MM.1S (cell line): ENCODE measurements at regions not wholly inside any gene's neighbourhood (a gene's known extent, or its start where the extent isn't known, plus 50 kb on each side); places are given as distances from the start of the nearest gene placed in this dataset.

Experiments used
- DNase-seq: peaks from one replicate; pipeline ENCODE4 v3.0.0-alpha.2; 2015
- H2AFZ ChIP-seq: fragments of 300-600 bp; sonication (generic); 2 replicates; pipeline ENCODE4 v1.6.0; 2016; ENCODE audit warnings: antibody characterized with exemption, low read length
- H3F3A ChIP-seq: fragments of 300-600 bp; sonication (generic); 2 replicates; pipeline ENCODE4 v1.6.1; 2016; ENCODE audit warnings: mild to moderate bottlenecking, antibody characterized with exemption, low read length, moderate library complexity, mixed read lengths; ENCODE audit not compliant: insufficient read depth
- H3K27ac ChIP-seq: fragments of 300-600 bp; sonication (generic); 2 replicates; pipeline ENCODE4 v1.5.1; 2016; ENCODE audit warnings: mild to moderate bottlenecking, low read length
- H3K27me3 ChIP-seq: fragments of 300-600 bp; sonication (generic); replicated peaks from 2 replicates; pipeline ENCODE4 v1.6.0; 2016; ENCODE audit warnings: low read length; ENCODE audit not compliant: insufficient read depth
- H3K36me3 ChIP-seq: fragments of 300-600 bp; sonication (generic); replicated peaks from 2 replicates; pipeline ENCODE4 v1.6.1; 2016; ENCODE audit warnings: mild to moderate bottlenecking, low read length, mixed read lengths; ENCODE audit not compliant: insufficient read depth
- H3K4me1 ChIP-seq: fragments of 300-600 bp; sonication (generic); 2 replicates; pipeline ENCODE4 v1.6.1; 2016; ENCODE audit warnings: low read length, mixed read lengths
- H3K4me2 ChIP-seq: fragments of 300-600 bp; sonication (generic); 2 replicates; pipeline ENCODE4 v1.6.0; 2016; ENCODE audit warnings: low read depth, low read length
- H3K4me3 ChIP-seq: fragments of 300-600 bp; sonication (generic); 2 replicates; pipeline ENCODE4 v1.5.1; 2016; ENCODE audit warnings: low read length, mixed read lengths
- H3K79me2 ChIP-seq: fragments of 300-600 bp; sonication (generic); 2 replicates; pipeline ENCODE4 v1.6.1; 2016; ENCODE audit warnings: mixed run types, low read length, mixed read lengths
- H3K9ac ChIP-seq: fragments of 300-600 bp; sonication (generic); 2 replicates; pipeline ENCODE4 v1.6.1; 2016; ENCODE audit warnings: low read length, mixed read lengths
- H3K9me2 ChIP-seq: fragments of 300-600 bp; sonication (generic); replicated peaks from 2 replicates; pipeline ENCODE4 v1.6.1; 2016; ENCODE audit warnings: mild to moderate bottlenecking, low read length, mixed read lengths; ENCODE audit not compliant: insufficient read depth
- H3K9me3 ChIP-seq: fragments of 300-600 bp; sonication (generic); replicated peaks from 2 replicates; pipeline ENCODE4 v1.6.1; 2016; ENCODE audit warnings: mild to moderate bottlenecking, low read length, mixed read lengths; ENCODE audit not compliant: insufficient read depth
- H4K20me1 ChIP-seq: fragments of 300-600 bp; sonication (generic); 2 replicates; pipeline ENCODE4 v1.6.1; 2016; ENCODE audit warnings: mild to moderate bottlenecking, low read length, moderate library complexity, mixed read lengths; ENCODE audit not compliant: insufficient read depth
- CTCF ChIP-seq: fragments of 300-600 bp; sonication (generic); IDR thresholded peaks from 2 replicates; pipeline ENCODE4 v1.5.1; 2016; ENCODE audit warnings: antibody characterized with exemption, low read length, mixed read lengths
- EZH2 ChIP-seq: fragments of 300-600 bp; sonication (generic); optimal IDR thresholded peaks from 2 replicates; pipeline ENCODE3; 2017; ENCODE audit warnings: low read depth, mild to moderate bottlenecking, antibody characterized with exemption, low read length, mixed read lengths
- EZH2phosphoT487 ChIP-seq: fragments of 300-600 bp; sonication (generic); IDR thresholded peaks from 2 replicates; pipeline ENCODE4 v1.6.1; 2018; ENCODE audit warnings: antibody characterized with exemption, low read length

DNA sequence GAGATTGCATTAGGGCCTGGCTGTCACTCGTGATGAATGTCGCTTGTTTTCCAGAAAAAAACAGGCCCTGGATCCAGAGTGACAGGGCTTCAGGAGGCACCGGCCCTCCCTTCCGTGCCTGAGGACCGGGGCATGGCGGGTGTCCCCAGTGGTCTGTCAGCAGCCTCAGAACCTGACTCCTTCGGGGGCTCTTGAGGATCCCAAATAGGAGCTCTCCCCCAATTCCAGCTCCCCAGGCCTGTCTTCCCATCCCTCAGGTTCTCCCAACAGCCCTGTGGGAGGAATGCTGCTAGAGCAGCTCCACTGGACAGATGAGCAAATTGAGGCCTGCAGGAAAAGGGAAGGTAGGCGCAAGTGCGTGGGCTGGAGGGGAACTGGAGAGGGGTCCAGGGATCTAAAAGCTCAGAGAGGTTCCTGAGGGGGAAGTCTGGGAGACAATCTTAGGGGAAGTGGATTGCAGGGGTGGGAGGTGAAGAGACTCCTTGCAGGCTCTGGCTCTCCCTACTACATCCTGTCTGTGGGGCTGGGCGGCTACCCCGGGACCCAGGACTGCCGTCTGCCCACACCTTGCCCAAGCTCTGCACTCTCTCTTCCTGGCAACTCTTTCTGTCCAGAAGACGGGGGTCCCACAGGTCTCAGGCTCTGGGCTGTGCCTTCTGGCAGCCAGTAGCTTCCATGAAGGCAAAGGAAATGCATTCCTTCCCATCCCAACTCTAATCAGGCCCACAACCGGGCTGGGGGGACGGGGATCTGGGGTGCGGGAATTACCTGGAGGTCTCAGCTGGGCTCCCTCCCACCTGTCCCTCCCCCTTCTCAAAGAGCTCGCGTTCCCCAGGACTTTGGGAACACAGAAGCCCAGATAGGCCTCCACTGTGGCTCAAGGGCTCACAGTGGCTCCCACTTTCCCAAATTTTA, 105.7 kb upstream of the CASZ1 start:
- H3K79me2 ChIP-seq = no peaks in the 10 kb centered on the region
- no peaks in the 10 kb centered on the region for H3K9me2 ChIP-seq
- H3K9me3 ChIP-seq = no peaks in the 10 kb centered on the region
- H3F3A ChIP-seq = no peaks in the 10 kb centered on the region
- no peaks in the 10 kb centered on the region for H4K20me1 ChIP-seq
- H3K9ac ChIP-seq = no peak overlapping the region
- no peaks in the 10 kb centered on the region for H3K4me1 ChIP-seq
- no peak overlapping the region for H2AFZ ChIP-seq
- H3K27ac ChIP-seq = no peak overlapping the region
- H3K4me3 ChIP-seq = no peak overlapping the region
- H3K4me2 ChIP-seq = no peak overlapping the region
- no peaks in the 10 kb centered on the region for H3K36me3 ChIP-seq
- DNase-seq = no peak
- H3K27me3 ChIP-seq = peaks cover 98% of the 10 kb centered on the region
- TF ChIP-seq CTCF = no peak
- TF ChIP-seq EZH2phosphoT487 = no peak
- TF ChIP-seq EZH2 = no peak

DNA sequence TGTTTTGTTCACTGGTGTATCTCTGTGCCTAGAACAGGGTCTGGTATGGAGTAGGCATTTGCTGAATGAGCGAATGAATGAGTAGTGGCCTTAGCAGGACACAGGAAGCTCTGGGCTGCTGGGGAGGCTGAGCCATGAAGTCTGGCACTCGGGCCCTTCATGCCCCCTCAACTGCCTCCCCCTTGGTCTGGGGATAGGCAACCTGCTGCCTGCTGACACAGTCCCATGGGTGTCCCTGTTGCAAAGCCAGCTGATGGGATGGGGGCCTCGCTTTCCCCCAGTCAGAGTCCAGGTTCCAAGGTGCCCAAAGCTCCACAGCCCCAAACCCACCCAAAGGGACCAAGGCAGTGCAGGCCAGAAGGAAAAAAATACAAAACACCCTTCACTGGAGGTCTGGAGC, 107.0 kb upstream of the CASZ1 start:
- Histone ChIP-seq H4K20me1 (no peaks in the 10 kb centered on the region), H2AFZ (no peak overlapping the region), H3K4me3 (no peak overlapping the region), H3K9me2 (no peaks in the 10 kb centered on the region), H3K79me2 (no peaks in the 10 kb centered on the region), H3K27ac (no peak overlapping the region), H3F3A (no peaks in the 10 kb centered on the region), H3K4me1 (no peaks in the 10 kb centered on the region), H3K9ac (no peak overlapping the region), H3K9me3 (no peaks in the 10 kb centered on the region), H3K36me3 (no peaks in the 10 kb centered on the region), H3K4me2 (no peak overlapping the region), H3K27me3 (peaks cover 98% of the 10 kb centered on the region)
- no peak for DNase-seq
- TF ChIP-seq EZH2 (no peak), CTCF (no peak), EZH2phosphoT487 (no peak)

DNA sequence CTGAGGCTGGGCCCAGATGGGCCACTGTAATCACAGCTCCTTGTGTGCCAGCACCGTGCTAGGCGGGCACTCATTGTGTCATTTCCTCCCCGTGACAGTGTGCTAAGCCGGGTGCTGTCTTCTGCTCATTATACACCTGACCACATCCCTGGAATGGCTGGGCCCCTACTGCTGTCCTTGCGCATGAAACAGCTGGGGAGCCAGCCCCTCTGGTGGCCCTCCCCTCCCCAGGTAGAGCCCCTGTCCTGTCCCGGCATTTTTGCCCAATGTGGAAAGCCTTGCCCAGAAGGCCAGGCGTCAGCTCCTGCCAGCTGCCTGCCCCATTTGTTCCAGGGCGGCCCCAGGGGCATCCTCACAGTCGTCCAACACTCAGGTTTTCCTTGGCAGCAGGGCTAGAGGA, 107.4 kb upstream of the CASZ1 start:
- Histone ChIP-seq H3K9ac (no peak overlapping the region), H3F3A (no peaks in the 10 kb centered on the region), H3K4me3 (no peak overlapping the region), H3K4me2 (no peak overlapping the region), H4K20me1 (no peaks in the 10 kb centered on the region), H3K27ac (no peak overlapping the region), H3K9me2 (no peaks in the 10 kb centered on the region), H3K9me3 (no peaks in the 10 kb centered on the region), H3K79me2 (no peaks in the 10 kb centered on the region), H3K4me1 (no peaks in the 10 kb centered on the region), H3K36me3 (no peaks in the 10 kb centered on the region), H2AFZ (no peak overlapping the region), H3K27me3 (peaks cover 98% of the 10 kb centered on the region)
- no peak for DNase-seq
- TF ChIP-seq CTCF (no peak), EZH2 (no peak), EZH2phosphoT487 (no peak)
